ENCODE measurements at regions not wholly inside any gene's neighbourhood (a gene's known extent, or its start where the extent isn't known, plus 50 kb on each side); places are given as distances from the start of the nearest gene placed in this dataset.
A peak's percentile ranks its signal among the peaks of the same experiment; 100 is the strongest.

DNA sequence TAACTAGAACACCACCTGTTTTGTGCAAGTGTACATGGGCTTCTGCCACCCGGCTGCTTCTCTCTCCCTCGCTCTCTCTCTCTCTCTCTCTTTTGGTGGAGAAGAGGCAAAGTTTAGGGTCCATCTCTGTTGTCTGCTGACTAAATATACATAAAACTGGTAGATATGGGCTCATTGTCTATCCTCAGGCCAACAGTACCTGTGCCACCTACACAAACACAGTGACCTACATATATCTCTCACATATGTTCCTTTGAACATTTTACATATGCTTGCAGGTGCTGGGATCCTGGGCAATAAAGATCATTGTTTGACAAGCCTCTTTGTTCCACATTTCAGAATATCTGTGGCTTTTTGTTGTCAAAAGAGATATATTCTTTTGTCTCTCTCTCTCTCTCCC is 256.3 kb upstream of the KCNH8 start:
- DNase-seq = no peak
- ATAC-seq = no peak
- intact Hi-C loops (cut with DNase I) = no loop called here

DNA sequence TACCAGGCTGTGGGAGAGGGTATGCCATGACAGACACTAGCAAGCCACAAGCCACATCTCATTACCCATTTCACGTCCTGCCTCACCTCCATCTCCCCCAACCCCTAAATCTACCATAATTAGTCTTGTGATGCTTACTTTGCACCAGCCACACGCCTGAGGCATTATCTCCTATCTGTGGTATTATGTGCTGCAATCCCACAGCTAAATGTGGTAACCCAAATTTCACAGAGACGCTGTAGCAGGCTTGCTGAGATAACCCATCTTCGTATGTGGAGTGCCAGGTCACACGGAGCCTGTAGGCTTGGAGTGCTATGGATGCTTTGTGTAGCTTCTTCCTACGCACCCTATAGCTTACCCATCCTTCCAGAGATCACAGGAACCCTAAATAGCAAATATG is 256.7 kb upstream of the KCNH8 start:
- intact Hi-C loops (cut with DNase I) = no loop called here
- DNase-seq (no peak), ATAC-seq (no peak)

DNA sequence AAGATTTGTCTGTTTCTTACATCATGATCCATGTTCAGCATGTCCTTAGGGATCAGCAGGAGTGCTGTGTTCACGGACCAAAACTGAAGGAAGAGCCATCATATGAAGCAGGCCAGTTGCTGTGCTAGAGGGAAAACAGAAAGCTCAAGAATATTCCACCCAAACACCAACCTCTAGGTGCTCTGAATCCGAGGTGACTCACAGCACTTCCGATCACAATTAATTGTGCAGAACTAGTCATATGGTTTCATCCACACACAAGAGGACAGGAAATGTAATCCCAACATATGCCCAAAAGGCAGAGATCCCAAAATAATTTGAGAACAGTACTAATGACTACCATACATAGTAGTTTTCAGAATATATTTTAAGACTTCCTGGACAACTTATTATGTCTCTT is 257.9 kb upstream of the KCNH8 start:
- intact Hi-C loops (cut with DNase I) = no loop called here
- DNase-seq (no peak), ATAC-seq (no peak)

DNA sequence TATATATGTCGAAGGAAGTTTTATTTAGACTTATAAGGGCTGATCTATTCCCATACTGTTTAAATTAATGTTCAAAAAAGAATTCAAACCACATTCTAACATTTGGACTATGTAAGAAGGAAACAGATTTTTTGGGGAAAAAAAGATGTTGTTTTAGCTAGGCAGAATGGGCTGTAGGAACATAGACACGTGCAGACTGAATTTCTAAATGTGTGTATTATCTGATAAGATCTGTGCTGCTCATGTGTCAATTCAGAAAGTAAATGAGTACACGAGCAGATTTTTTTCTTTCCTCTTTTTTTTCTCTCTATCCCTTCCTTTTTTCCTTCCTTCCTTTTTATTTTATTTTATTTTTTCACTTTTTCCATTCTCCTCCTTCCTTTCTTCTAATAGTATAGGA is 259.5 kb upstream of the KCNH8 start:
- DNase-seq = no peak
- no peak for ATAC-seq
- intact Hi-C loops (cut with DNase I) = no loop called here

DNA sequence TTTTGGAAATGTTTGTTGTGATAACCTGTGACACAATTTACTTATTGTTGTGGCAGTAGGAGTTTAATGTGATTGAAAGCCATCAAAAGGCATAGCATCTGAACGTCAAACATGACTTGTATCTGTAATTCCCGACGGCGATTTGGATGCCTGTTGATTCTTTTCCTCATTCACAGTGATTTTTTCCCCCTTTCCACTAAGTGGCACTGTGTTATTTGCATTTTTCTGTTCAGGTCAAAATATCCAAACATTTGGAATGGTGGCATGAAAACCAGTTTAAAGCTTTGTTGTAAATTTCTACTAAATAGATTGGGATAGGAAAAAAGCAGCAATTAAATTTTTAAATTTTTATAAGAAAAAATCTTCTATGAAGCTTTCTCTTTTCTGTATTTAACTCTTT is 259.9 kb upstream of the KCNH8 start:
- no peak for ATAC-seq
- DNase-seq = no peak
- intact Hi-C loops (cut with DNase I) = no loop called here

DNA sequence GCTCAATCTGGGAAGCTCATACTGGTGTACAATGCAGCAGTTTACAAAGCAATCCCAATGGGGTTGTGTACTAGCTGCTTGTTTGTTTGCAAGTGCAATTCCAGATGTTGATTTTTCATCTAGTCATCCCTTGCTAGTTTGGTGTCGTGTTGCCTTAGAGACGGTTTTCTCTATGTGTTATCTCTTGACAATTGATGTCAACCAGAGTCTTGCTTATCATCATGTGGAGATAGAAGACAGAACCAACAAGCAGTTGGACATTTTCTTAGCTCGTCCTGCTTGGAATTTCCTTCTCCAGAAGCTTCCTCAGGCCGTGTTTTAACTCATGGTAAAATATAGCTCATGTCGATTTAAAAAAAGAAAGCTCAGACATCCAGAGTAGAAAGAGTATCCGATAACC is 262.0 kb upstream of the KCNH8 start:
- no peak for ATAC-seq
- no peak for DNase-seq
- intact Hi-C loops (cut with DNase I) = no loop called here

DNA sequence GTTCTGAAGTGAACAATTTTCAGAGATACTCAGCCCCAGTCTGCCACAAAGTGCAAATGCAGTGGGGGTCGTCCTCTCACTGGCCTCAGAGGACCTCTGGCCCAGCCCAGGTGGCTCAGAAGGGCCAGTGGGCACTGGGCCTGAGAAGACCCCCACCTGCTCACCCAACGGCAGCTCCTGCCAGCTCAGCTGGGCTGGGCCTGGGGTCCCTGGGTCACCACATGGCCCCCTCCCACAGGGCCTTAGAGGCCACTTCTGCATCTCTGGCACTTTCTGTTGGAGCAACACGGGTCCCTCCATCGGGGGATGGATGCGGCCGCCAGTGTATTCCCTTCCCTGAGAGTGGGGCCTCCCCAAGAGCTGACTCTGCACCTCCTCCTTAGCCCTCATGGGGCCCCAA is 262.7 kb upstream of the KCNH8 start:
- DNase-seq (no peak), ATAC-seq (no peak)
- intact Hi-C loops (cut with DNase I) = no loop called here

DNA sequence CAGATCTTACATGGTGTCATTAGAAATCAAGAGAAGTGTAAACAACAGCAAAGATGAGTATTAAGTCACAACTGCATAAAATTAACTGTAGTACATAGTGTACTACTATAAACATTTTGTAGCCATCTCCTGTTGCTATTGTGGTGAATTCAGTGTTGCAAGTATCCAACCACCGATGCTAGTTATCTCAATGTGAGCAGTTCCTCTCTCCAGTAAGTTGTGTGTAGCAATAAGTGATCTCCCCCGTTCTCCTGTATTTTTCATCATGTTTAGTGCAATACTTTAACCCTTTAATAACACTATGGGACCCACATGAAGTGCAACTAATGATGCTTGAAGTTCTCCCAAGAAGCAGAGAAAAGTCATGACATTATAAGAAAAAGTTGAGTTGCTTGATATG is 264.7 kb upstream of the KCNH8 start:
- intact Hi-C loops (cut with DNase I) = no loop called here
- DNase-seq (no peak), ATAC-seq (no peak)

DNA sequence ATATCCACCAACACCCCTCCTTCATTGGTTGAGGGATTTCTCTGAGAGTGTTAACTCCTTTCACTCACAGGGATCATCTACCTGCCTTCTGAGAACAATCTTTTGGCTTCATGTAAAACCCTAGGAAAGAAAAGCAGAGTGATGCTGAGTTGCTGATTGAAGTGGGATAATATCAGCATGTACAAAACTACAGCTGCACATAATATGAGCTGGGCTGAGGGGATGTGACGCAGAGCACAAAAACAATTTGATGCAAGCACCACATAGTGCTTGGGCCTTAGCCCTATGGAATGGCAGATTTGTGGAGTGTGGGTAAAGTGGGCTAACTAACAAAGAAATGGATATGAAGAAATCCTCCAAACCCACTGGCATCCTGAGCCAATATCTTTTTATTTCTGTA is 267.6 kb upstream of the KCNH8 start:
- ATAC-seq = no peak
- intact Hi-C loops (cut with DNase I) = no loop called here
- no peak for DNase-seq

DNA sequence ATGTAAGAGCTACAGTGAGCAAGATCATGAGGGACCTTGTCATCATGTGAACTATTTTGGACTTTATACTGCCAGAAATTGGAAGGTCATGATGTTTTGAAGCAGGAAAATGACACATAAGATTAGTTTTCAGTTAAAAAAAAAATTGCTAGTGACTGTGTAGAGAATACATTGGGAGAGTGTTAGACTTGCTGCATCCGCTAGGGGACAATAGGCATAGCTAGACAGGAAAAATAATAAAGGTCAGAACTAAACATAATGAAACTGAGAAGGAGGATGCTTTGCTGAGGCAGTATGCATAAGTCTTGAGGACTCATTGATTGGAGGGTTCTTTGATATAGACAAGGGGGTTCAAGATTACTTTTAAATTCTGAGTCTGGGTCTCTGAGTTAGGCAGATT is 275.8 kb upstream of the KCNH8 start:
- ATAC-seq = no peak
- no peak for DNase-seq
- intact Hi-C loops (cut with DNase I) = no loop called here

DNA sequence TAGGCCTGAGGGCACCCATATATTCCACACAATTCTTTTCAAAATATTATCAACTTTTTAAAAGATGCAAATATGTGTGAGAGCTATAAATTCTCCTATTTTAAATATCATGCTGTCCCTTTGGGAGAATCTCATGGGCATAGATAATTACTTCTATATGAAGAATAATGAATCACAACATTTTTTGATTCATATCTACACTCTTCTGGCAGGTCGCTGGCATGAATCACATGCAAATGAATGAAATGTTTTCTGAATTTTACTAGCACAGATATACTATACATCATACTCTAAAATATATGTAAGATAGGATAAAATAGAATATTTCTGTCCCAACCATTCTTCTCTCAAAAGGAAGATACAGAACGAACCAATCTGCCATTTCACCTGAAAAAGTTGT is 277.7 kb upstream of the KCNH8 start:
- ATAC-seq (no peak), DNase-seq (no peak)
- intact Hi-C loops (cut with DNase I) = no loop called here

DNA sequence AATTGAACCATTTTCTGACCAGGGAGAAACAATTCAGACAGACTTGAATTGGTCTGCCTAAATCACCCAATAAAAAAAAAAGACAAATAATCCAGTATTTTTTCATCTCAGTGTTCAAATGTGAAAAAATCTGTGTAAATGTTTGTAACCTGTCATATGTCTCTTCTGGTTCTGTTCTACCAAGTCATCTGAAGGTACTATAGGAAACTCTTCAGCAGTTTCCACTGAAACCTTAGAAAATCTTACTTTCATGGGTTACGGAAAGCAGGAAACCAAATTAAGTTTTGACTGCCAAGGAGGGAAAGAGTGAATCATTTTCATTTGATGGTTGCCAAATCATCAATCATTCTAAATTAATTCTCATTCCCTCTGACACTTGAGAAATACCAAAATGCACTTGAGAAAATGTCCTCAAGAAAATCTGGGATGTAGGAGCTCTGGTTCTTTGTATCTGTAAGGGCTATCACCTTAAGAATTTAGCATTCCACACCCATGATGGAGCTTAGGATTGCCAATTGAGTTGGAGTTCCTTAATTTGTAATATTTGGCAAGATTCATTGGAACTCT is 278.2 kb upstream of the KCNH8 start:
- peak in 1 of 2 donors; percentile 38 for ATAC-seq
- intact Hi-C loops (cut with DNase I) = no loop called here

DNA sequence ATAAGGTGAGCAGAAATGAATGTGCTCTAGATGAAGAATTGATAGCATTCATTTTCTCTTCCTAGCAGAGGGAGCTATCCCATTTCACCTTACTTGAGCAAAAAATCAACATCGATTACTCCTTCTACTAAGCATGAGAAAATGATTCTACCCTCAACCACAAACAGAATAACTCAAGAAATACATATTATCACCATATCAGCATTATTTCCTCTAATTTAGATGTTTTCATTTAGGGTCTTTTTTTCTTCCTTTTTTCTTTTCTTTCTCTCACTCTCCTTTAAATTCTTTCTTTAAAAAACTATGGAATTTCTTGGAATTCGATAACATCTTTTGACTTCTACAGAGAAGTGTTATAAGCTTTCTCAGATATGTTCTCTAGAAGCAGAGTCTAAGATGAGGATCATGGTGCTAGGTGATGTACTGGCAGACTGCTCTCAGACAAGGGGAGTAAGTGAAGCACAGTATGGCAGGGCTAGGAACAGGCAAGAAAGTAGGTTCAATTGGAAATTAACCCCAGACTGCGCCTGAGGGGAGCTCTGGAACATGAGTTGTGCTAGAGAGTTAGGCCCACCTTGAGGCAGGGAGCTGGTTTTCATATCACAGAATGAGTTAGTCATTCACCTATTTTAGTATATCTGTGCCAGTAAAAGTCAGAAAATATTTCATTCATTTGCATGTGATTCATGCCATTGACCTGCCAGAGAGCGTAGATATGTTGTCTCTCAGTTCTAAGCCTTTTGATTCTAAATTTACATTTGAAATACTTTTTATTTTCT is 279.2 kb upstream of the KCNH8 start:
- DNase-seq = no peak
- peak in 1 of 2 donors; percentile 87 for ATAC-seq
- intact Hi-C loops (cut with DNase I) = no loop called here

More for the DNA sequence above, 278.2 kb upstream of the KCNH8 start:
- no peak for DNase-seq

DNA sequence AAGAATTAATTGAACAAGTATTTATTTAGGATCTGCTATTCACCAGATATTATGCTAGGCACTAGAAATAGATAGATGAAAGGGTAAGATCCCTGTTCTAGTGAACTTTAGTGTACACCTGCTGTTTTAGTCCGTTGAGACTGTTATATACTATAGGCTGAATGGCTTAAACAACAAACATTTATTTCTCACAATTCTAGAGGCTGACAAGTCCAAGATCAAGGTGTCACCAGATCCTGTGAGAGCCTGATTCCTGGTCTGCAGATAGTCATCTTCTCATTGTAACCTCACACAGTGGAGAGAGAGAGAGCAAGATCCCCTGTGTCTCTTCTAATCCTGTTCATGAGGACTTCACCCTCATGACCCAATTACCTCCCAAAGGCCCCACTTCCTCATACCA is 281.4 kb upstream of the KCNH8 start:
- ATAC-seq = no peak
- intact Hi-C loops (cut with DNase I) = no loop called here
- no peak for DNase-seq

DNA sequence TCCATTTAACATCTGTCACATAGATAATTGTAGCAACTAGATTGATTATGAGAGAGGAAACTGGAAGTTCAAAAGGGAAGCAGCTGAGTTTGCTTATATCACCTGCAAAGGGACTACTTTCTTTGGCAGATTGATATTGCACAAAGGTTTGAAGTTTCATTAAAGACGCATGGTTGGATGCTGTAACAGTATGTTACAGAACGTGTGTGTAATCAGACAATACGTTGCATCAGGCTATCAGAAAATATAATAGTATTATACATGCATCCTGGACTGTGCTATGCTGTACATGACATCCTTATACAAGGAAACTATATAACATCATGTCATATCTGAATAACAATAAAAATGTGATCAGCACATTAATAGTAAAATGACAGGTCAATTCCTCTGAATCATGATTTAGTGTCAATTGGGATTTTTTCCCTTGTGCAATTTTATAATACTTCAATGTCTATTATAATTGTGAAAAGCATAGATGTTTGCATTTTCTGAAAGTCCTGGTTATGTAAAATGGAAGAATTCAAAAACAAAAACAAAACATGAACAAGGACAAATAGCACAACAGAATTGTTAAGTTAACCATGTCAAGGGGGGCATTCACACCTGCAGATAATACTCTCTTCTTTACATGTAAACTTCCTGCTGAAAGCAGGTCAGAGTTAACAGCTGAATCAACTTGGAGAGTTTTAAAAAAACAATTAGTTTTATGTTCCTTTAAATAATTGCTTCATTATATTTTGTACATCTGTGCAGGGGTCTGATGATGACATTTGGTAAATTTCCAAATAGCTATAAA is 283.2 kb upstream of the KCNH8 start:
- ATAC-seq = no peak
- DNase-seq = no peak
- intact Hi-C loops (cut with DNase I) = no loop called here

DNA sequence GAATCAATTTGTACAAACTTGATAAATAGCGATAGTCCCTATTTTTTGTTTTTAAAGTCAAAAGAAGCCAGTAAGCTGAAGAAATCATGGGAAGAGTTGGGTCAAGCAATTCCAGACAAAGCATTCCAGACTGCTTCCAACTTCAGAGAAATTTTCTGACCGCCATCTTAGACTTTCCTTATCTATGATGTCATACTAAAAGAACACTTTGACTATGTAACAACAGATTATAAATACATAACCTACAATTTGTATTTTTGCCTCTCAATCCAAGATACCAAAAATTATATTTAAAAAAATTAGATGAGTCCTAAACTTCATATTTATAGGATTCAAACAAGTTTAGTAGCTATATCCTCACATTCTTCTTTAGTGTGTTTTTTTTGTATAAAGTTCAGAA is 286.2 kb upstream of the KCNH8 start:
- ATAC-seq (no peak), DNase-seq (no peak)
- intact Hi-C loops (cut with DNase I) = no loop called here

DNA sequence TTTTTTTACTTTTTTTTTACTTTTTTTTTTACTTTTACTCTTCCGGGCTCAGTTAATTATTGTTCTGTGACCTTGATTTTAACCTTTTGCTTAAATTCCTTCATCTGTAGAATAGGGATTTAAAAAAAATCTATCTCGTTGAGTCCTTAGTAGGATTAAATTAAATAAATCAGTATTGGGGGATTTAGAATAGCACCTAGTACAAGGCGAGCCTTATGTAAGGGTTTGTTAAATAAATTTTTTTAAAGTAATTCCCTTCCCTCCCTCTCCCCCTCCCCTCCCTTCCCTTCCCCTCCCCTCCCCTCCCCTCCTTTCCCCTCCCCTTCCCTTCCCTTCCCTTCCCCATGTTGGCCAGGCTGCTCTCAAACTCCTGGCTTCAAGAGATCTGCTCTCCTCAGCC is 287.2 kb upstream of the KCNH8 start:
- intact Hi-C loops (cut with DNase I) = no loop called here
- DNase-seq (no peak), ATAC-seq (no peak)

DNA sequence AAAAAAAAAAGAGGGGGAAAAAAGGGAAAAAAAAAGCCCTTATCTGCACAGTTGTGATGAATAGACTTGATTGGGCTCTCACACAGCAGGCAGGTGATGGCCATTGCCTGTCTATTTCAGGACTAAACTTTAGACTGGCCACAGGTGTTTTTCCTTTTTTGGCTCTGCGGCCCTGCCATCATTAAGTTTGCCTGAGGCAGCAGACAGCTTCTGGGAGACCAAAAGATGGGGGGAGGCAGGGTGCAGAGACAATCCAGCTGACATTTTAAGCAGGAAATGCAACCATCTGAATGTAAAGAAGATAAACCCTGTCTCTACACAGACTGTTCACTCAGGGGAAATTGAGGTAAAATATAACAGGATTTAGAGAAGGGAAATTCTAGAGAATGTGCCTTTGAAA is 295.0 kb upstream of the KCNH8 start:
- DNase-seq = no peak
- intact Hi-C loops (cut with DNase I) = no loop called here
- no peak for ATAC-seq

DNA sequence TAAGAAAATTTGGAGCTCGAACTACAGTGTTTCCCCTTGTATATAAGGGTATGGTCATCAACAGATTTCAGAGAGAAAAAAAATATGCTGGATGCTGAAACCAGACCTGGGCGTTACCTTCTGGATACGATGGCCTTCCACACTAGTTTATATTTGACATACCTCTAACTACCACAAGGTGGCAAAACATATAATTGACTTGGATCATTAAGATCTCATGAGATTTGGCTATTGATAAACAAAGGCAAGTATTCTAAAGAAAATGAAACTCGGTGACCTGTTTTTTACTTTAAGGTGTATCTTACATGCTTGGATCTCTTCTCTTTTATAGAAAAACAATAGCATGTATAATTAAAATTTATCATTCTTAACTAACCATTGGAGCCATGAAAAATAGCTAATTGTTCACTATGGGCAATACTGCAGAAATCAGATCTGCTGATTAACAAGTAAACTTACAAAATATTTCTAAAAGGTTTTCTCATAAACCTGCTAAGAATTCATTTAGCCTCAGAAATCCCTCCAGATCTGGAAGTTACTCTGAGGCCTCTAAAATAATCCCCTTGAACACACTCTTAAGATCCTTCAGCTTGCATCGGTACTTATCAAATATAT is 300.6 kb upstream of the KCNH8 start:
- ATAC-seq (no peak), DNase-seq (no peak)
- intact Hi-C loops (cut with DNase I) = no loop called here

DNA sequence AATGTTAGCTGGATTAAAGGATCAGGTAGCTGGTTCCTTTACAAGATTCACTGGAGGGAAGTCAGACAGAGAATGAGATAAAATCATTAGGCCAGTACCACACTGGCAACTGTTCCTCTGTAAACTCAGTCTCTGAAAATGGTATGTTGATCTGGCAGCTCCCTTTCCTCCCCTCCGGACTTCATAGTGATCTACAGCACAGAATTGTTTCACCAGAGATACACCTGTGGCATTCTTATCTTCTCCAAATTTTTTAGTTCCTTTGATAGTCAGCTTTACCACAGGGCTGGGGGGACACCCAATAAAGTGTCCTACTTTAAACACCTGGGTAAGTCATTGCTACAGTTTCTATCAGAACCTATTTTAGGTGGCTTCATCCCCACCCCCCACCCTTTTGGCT is 304.3 kb upstream of the KCNH8 start:
- intact Hi-C loops (cut with DNase I) = no loop called here
- no peak for ATAC-seq
- DNase-seq = no peak

Data from left cardiac atrium (tissue), 4 donors.